Left renal cortex interstitium (tissue), 4 donors: ENCODE measurements at regions not wholly inside any gene's neighbourhood (a gene's known extent, or its start where the extent isn't known, plus 50 kb on each side); places are given as distances from the start of the nearest gene placed in this dataset.

Experiments
- DNase-seq, 4 donors: peaks; one replicate each; pipeline ENCODE4 v3.0.0-alpha.2; 2013; ENCODE audit warnings: low read depth in 4 of 4, low spot score in 2 of 4, missing footprints in 1 of 4

DNA sequence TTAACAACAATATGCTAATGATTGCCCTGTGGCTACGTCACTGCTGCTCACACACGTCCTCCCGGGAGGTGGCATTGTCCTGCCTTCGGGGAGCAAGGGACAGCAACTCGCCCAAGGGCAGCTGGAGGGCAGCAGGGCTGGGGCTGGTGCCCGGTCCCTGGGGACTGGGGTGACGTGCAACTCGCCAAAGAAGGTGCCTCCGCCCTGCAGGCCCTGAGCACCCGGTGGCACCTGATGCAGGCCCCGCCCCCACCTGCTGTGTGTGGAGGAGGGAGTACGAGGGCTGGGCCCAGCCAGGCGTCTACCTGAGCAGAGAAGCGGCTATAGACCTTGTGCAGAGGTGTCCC, 64.8 kb upstream of the SLCO4A1 start:
- no peak for DNase-seq

DNA sequence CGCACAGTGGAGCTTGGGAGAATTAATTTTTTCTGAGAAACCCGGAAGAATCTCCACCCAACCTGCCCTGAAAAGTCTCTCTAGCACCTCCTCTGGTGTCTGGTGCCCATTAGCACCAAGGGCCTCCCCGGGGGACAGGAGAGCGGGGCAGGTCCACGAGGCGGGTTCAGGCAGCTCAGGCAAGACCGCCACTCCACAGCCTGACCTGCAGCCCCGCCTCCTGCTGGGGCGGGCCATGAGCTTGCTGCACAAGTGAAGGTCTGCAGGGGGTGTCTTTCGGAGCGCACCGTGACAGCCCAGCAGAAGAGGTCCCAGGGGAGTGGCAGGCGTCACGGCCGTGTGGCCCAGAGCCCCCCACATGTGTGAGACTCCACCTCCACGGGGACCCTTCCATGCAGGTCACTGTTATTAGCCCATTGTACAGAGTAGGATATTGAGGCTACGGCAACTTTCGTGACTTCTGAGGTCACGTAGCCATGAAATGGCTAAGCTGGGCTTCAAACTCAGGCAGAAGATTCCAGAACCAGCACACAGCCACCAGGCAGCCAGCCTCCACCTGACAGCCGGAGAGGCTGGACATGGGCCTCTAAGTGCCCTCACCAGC, 63.9 kb upstream of the SLCO4A1 start:
- no peak for DNase-seq

DNA sequence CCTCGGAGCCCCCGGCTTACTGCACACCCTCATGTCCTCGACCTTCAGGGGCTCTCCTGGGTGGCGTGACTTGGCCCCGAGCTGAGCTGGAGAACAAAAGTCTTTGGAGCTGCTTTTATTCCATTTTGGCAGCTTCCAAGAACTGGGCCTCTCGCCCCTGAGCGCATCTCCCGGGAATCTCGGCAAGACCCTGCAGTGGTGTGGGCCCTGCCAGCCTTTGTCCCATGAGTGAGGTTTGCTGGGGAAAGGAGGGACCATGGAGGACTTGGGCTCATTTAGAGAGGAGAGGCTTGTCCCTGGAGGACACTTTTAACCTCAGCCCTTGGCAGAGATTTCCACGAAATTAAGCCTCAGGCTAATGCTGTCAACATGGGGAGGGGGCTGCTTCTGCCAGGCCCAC, 62.3 kb upstream of the SLCO4A1 start:
- no peak for DNase-seq

DNA sequence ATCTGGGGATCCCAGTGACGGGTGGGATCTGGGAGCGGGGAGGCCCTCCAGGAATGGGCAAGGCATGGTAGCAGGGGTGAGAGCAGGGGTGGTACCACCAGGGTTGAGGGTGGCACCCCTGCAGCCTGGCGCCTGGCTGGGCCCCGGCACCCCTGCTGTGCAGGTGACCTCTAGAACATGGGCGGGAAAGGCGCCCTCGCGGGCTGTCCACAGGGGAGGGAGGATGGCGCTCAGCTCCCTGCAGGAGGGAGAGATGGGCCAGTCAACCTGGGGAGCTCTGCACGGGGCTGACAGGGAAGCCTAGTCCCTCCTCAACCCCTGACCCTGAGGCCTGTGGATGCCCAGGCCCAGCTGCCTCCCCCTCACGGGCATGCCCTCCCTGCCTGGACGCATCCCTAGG, 61.6 kb upstream of the SLCO4A1 start:
- no peak for DNase-seq

DNA sequence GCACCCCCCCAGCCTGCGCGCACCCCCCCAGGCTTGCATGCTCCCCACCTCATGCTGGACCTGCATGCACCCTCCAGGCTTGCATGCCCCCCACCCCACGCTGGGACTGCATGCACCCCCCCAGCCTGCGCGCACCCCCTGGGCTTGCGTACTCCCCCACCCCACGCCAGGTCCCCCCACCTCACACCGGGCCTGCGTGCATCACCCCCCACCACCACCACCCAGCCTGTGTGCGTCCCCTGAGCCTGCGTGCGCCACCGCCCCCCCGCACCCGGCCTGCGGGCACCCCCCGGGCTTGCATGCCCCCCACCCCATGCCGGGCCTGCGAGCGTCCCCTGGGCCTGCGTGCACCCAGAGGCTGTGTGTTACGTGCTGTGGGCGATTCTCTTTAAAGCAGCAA, 61.0 kb upstream of the SLCO4A1 start:
- no peak for DNase-seq

DNA sequence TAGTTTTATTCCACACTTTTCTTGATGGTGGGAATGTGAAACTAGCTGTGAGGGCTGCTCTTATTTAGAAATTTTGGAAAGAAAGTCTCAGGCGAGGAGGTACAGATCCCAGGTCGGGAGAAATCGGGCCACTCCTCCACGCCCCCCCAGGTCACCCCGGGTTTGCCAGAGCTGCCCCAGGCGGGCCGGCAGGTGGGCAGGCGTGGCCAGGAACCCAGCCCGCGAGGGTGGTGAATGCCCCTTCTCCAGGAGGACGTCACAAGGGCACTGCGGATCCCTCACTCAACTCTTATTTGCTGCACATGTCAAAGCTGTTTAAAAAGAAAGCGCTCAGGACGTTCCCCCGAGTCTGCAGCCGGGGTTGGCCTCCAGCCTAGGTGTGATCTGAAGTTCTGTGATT, 60.5 kb upstream of the SLCO4A1 start:
- DNase-seq = no peak

DNA sequence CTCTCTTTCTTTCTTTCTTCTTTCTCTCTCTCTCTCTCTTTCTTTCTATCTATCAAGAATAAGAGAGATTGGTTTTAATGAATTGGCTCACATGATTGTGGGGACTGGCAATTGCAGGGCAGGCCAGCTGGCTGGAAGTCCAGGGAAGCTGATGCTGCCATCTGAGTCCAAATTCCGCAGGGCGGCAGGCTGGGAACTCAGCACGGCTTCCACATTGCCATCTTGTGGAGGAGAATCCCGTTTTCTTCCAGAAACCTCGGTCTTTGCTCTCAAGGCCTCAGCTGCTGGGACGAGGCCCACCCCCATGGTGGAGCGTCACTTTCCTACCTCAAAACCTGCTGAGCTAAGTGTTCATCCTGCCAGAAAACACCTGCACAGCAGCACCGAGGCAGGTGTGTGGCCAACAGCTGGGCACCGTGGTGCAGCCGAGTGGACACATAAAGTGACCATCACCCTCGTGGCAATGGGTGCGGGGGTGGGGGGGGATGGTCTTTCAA, 58.8 kb upstream of the SLCO4A1 start:
- DNase-seq = no peak

DNA sequence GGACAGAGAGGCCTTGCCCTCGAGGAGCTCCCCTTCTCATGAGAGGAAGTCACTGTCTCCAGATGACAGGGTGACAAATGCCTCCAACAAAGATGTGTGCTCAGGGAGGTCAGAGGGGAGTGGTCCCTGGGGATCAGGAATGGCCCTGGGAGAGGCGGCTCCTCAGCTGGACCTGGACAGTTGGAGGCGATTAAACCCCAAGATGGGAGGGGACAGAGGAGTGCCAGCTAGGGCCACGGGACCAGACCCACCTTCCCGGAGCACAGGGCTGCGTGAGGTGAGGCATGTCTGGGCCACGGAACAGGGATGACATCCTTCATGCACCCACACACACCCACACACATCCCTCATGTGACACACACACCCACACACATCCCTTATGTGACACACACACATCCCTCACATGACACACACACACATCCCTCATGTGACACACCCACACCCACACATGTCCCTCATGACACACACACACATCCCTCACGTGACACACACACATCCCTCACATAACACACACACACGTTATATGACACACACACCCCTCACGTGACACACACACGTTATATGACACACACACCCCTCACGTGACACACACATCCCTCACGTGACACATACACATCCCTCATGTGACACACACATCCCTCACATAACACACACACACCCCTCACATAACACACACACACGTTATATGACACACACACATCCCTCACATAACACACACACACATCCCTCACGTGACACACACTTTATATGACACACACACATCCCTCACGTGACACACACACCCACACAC, 57.4 kb upstream of the SLCO4A1 start:
- no peak for DNase-seq

DNA sequence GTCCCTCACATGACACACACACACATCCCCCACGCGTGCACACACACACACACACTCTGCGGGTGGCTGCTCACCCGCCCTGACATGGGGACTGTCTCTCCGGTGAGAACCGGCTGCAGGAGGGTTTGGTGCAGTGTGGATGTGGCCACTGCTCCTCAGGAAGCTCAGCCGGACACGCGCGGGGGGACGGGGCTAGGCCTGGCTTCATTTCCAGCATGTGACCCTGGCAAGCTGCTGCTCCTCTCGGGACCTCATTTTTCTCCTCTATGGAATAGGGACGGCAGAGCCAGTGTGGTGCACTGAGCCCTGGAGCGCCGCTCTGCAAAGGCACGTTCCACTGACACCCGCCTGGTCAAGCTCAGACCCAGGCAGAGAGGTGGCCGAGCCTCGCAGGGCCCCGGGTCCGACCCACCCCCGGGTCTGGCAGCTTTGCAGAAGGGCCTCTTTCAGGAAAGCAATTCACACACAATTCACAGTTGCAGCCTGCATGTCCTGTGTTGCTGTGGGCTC, 56.8 kb upstream of the SLCO4A1 start:
- DNase-seq = no peak

DNA sequence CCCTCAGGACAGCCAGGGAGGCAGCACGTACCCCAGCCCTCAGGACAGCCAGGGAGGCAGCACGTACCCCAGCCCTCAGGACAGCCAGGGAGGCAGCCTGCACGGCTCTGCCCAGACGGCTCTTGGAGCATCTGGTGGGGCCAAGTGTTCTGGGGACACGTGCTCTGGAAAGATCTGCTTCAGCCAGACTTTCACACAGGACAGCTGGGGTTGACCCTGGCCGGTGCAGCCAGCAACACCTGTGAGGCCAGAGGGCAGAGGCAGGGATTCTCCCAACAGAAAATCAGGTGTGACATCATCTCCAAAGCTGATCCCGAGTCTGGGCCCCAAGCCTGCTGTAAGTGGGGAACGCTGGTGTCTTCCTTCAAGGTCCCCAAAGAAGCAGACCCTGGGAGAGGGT, 55.5 kb upstream of the SLCO4A1 start:
- no peak for DNase-seq

DNA sequence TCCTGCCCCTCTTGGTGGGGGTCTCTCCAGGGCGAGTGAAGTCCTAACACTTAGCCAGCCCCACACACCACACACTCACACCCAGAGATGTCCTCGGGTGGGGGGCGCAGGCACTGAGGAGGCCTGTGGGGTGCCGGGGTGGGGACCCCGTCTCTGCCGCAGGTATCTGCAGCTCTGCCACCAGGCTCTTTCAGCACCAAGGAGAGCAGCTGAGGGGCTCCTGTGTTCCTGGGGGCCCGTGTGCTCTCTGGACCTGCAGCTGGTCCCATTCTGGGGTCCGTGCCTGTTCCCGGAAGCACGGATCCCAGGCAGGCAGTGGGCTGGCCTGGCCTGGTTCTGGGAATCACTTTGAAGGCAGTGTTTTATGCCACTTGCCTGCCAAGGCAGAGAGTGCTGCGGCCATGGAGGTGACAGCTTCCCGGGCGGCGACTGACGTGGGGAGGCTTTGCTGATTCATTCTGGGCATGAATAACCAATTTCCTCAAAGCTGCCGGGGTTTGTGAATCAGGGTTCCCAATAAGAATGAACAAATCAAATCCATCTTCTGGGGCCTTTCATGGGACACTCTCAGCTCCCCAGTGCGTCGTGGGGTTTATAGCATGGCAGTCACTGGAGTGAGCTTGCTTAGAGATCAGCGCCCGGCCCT, 54.4 kb upstream of the SLCO4A1 start:
- peak in 1 of 4 donors; percentile 47 for DNase-seq

DNA sequence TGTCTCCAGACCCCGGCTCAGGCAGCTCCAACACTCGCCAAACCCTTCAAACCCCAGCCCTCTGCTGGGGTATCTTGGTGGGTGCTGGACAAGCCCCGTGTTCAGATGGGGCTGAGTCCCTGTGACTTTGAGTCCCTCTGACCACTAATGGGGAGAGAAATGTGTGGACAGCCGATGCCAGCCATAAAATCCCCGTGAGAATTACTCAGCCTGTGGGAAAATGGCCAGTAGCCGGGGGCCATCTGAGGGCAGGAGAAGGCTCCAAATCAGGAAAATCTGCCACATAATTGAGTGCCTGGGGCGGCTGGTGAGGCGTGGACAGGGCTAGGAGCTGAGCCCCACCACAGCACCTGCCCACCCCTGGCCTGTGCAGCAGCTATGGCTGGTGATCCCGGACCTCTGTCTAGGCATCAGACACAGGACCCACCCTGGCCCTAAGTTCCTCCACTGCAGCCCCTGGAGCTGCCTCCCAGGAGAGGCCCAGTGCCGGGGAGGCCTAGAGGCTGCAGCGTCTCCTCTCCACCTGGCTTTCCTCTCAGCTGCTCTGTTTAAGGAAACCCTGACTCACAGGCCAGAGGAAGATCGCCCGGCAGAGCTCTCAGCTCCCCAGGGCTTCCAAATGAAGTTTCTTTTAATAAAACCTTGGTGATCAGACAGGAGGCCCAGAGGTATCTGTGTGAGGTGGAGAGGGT, 53.7 kb upstream of the SLCO4A1 start:
- no peak for DNase-seq

DNA sequence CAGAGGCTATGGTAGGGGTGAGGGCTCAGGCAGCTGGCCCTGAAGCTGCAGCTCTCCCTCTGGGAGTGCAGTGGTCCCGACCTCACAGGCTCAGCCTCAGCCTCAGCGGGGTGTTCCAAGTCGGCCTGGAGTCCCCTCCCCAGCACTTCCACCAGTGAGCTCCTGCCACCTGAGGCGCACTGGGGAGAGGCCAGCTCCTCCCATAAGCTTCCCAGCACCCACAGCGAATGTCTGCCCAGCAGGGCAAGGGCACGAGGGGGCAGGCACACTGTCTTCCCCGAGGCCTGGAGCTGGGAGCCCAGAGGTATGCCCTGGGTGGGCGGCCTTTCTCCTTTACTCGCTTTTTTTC, 53.2 kb upstream of the SLCO4A1 start:
- no peak for DNase-seq

DNA sequence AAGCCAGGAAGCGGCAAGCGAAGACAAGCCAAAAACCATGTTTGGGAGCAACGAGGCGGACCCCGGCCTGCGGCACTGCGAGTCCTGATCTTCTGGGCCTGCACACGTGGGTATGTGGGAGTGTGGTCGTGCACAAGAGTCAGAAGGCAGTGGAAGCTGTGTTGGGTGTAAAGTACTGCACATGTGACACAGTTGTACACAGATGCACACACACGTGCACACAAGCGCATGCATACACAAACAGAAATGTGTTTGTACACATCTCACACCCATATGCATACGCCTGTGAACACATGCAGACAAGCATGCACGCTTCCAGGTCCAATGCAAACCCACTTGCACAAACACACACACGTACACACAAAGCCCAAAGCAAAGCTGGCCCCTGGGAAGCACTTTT, 52.6 kb upstream of the SLCO4A1 start:
- DNase-seq = no peak

DNA sequence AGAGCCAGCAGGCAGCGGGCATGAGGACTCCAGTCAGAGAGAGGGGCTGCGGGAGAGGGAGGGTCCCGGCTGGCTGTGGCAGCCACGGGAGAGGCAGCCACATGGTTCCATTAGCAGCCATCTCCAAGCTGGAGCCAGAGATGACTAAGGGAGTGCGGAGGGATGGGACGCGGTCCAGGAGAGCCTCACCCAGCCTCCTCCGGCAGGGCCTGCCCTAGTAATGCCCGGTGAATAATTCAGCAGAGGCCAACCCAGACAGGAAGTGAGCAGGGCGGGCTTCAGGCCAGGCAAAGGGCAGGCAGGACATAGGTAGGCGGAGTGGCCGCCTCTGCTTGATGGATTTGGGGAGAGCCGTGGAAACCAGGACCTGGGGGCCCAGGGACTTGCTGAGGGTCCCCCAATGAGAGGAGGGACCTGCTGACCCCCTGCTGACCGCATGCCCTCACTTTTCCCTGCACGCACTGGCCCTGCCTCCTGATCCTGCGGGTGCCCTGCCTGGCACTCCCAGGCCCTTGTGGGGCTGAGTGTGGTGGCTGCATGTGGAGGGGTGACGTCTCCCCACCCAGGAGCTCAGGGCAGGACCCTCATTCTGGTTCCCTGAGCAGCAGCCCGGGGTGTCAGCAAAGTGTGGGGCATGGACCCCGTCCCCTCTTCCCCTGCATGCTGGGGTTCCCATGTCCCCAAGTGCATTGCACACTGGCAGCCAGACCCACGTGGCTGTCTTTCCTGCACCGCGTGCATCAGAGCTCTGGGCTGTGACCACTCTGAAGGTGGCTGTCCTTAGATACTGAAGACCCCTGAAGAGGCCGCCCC, 51.8 kb upstream of the SLCO4A1 start:
- DNase-seq = no peak

DNA sequence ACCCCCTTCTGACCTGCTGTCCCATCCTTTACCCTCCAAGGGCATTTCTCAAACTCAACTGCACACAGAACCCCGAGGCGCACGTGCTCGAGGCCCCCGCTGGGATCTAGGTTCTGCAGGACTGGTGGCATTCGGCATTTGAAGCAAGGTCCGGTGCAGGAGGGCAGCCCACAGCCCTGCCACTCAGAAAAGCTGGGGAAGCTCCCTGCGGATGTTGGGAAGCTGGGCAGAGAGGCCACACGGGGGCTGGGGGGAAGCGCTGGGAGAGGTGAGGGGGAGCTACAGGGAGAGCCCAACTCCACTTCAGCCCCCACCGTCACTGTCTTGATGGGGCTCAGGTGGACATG, 51.2 kb upstream of the SLCO4A1 start:
- no peak for DNase-seq

DNA sequence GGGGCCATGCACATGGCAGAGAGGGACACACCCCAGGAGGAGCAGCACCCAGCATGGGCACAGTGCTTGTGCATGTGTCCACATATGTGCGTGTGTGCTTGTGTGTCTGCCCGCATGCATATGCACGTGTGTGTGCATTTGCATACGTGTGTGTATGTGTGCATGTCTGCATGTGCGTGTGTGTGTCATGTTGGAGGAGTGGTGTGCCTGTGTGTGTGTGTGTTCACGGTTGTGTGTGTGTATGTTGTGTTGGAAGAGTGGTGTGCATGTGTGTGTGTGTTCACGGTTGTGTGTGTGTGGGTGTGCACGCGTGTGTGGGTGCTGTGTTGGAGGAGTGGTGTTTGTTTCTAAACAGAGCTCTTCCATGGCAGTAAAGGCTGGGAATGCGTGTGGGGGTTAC, 50.7 kb upstream of the SLCO4A1 start:
- DNase-seq = no peak
